DND-41 (cell line): ENCODE measurements at regions not wholly inside any gene's neighbourhood (a gene's known extent, or its start where the extent isn't known, plus 50 kb on each side); places are given as distances from the start of the nearest gene placed in this dataset.

ENCODE experiments used
- CTCF ChIP-seq: IDR thresholded peaks from 2 replicates; pipeline ENCODE4 v1.5.1; 2012; ENCODE audit warnings: borderline replicate concordance, low read length, moderate library complexity, mild to moderate bottlenecking; ENCODE audit not compliant: poor library complexity, severe bottlenecking; ENCODE audit errors: extremely low read depth
- EZH2 ChIP-seq: IDR thresholded peaks from 3 replicates; pipeline ENCODE4 v1.6.1; 2012; ENCODE audit warnings: borderline replicate concordance, low read depth, mild to moderate bottlenecking, moderate library complexity, low read length, inconsistent platforms; ENCODE audit not compliant: severe bottlenecking

- TF ChIP-seq CTCF: no peak
- no peak for TF ChIP-seq EZH2
Measured at GRCh38 chr11:109791337-109791736, 301.9 kb upstream of the ZC3H12C start.
